Psoas muscle (tissue), 7 donors: ENCODE measurements at regions not wholly inside any gene's neighbourhood (a gene's known extent, or its start where the extent isn't known, plus 50 kb on each side); places are given as distances from the start of the nearest gene placed in this dataset.

Source experiments
- ATAC-seq, 4 donors: fragments of 200-7000 bp; cut with Tn5 transposase; one replicate each; pipeline ENCODE4 v1.9.1; 2020; ENCODE audit warnings: moderate library complexity in 3 of 4, mild to moderate bottlenecking in 2 of 4
- DNase-seq, 2 donors: peaks; one replicate each; pipeline ENCODE4 v3.0.0-alpha.2; 2020
- H3K27ac ChIP-seq: fragments of 200-600 bp; one replicate; pipeline ENCODE4 v1.8.0; 2022
- H3K27me3 ChIP-seq, 3 donors: fragments of 200-600 bp in 1 of 3; one replicate each; pipeline versions ENCODE4 v1.6.1 to v1.8.0; 2013 to 2022; ENCODE audit warnings: low read length in 2 of 3, mild to moderate bottlenecking in 2 of 3, moderate library complexity in 1 of 3; ENCODE audit not compliant: insufficient read depth in 3 of 3
- H3K36me3 ChIP-seq, 2 donors: fragments of 200-600 bp in 1 of 2; one replicate each; pipeline versions ENCODE4 v1.6.1 to v1.8.0; 2013 to 2022; ENCODE audit warnings: low read depth in 1 of 2, mild to moderate bottlenecking in 1 of 2, moderate library complexity in 1 of 2; ENCODE audit not compliant: insufficient read depth in 1 of 2
- H3K4me1 ChIP-seq: fragments of 200-600 bp; one replicate; pipeline ENCODE4 v1.8.0; 2022
- H3K4me3 ChIP-seq: fragments of 200-600 bp; one replicate; pipeline ENCODE4 v1.8.0; 2022; ENCODE audit warnings: mild to moderate bottlenecking
- H3K9me3 ChIP-seq: fragments of 200-600 bp; one replicate; pipeline ENCODE4 v1.8.0; 2022
- WGBS, 3 donors: extraction: QIAGEN DNeasy Blood & Tissue Kit; methylation state at CpG; one replicate each; pipeline versions ENCODE4 v1.1.6 to v1.1.7; 2013; 5-methylcytosine and 5-hydroxymethylcytosine counted together
- intact Hi-C, 2 donors: fragments of 100-400 bp; cut with DNase I; formaldehyde crosslinking; loops; one replicate each; pipeline versions ENCODE4 v1.11.0 to v1.14.2; 2022
- TF ChIP-seq, protein P1 (sequence below): fragments of 200-600 bp; IDR thresholded peaks from one replicate; pipeline ENCODE4 v1.8.0; 2022; ENCODE audit warnings: antibody characterized with exemption
- donor health status: healthy with polysubstance abuse.
- donor health status: DM: no; HTN: no; CAD: no; lungs with moderate emphysema.
- donor health status: Bipolar disorder and iron deficiency.
- donor health status: healthy.
- donor health status: DM: yes; HTN: yes; CAD: no.
- donor health status: DM: no; HTN: no; CAD: no.
- donor health status: DM: yes; HTN: yes; CAD: no.

DNA sequence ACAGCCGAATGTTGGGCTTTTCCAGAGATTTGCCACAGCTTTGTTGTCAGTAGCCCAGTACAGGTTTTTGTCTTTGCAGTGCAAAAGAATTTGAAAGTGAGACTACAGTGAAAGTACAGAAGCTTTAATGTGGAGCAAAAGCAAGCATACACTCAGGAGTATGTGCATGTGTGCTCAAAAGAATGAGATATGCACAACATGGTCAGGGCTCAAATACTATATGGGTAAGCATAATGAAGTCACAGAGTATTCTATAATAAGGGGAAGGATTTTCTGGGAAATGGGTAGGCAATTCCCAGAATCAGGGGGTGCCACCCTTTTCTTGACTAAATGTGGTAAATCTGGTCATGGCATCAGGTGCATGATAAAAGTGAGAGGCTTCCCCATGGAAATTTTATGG, 72.1 kb upstream of the SULT1C3 start:
- H3K27me3 ChIP-seq = no peaks in the 10 kb centered on the region
- TF ChIP-seq, protein P1, sequence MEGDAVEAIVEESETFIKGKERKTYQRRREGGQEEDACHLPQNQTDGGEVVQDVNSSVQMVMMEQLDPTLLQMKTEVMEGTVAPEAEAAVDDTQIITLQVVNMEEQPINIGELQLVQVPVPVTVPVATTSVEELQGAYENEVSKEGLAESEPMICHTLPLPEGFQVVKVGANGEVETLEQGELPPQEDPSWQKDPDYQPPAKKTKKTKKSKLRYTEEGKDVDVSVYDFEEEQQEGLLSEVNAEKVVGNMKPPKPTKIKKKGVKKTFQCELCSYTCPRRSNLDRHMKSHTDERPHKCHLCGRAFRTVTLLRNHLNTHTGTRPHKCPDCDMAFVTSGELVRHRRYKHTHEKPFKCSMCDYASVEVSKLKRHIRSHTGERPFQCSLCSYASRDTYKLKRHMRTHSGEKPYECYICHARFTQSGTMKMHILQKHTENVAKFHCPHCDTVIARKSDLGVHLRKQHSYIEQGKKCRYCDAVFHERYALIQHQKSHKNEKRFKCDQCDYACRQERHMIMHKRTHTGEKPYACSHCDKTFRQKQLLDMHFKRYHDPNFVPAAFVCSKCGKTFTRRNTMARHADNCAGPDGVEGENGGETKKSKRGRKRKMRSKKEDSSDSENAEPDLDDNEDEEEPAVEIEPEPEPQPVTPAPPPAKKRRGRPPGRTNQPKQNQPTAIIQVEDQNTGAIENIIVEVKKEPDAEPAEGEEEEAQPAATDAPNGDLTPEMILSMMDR = no peak
- 57 to 77% (median 65%) methylated on average over 1 of the region's 1 CpG for WGBS, 3 donors
- no peak overlapping the region for H3K4me3 ChIP-seq
- no peaks in the 10 kb centered on the region for H3K4me1 ChIP-seq
- DNase-seq = no peak
- H3K27ac ChIP-seq = no peak overlapping the region
- no peaks in the 10 kb centered on the region for H3K36me3 ChIP-seq
- ATAC-seq = no peak
- no peaks in the 10 kb centered on the region for H3K9me3 ChIP-seq
- intact Hi-C loops = no loop called here

DNA sequence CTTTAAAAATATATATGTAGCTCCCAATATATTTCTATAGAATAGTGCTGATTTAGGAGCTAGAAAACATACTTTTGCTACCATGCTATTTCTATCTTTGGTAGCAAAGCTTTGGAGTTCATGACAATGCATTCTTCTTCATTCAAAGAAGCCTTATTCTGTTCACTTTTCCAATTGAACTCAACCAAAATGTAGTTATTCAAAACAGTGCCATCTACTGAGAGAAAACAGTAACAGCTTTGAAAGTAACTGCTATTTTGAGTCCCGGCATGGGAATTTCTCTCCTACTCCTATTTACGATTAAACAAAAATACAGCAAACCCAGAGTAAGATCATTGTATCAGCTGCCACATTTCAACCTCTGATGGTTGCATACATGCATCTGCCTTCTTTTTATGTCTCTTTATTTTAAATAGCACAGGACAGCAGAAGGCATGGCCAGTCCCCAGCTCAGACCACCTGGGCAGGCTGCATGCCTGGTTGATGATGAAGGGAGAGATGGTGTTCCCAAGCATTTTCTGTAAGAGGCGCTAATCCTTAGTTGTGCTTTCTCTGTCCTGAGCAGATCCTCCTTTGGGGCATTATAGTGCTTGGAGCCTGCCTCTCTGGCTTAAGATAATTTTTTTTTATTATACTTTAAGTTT, 69.7 kb upstream of the SULT1C3 start:
- WGBS, 3 donors = 42 to 45% (median 43%) methylated on average over 3 of the region's 3 CpGs
- intact Hi-C loops = no loop called here

GRCh38 chr2:108171657-108172056, 68.1 kb upstream of the SULT1C3 start:
- WGBS, 3 donors = 18 to 25% (median 20%) methylated on average over 3 of the region's 3 CpGs

More for the DNA sequence above, 69.7 kb upstream of the SULT1C3 start:
- H3K9me3 ChIP-seq = no peaks in the 10 kb centered on the region
- no peak for ATAC-seq
- H3K27ac ChIP-seq = no peak overlapping the region
- DNase-seq = no peak
- no peaks in the 10 kb centered on the region for H3K36me3 ChIP-seq
- no peaks in the 10 kb centered on the region for H3K27me3 ChIP-seq
- TF ChIP-seq, protein P1 = peak; percentile 8
- H3K4me1 ChIP-seq = no peaks in the 10 kb centered on the region
- H3K4me3 ChIP-seq = no peak overlapping the region

GRCh38 chr2:108182489-108182888, 57.3 kb upstream of the SULT1C3 start:
- Histone ChIP-seq H3K4me1 (no peaks in the 10 kb centered on the region), H3K27me3 (no peaks in the 10 kb centered on the region), H3K4me3 (no peak overlapping the region), H3K9me3 (no peaks in the 10 kb centered on the region), H3K36me3 (no peaks in the 10 kb centered on the region), H3K27ac (no peak overlapping the region)
- no peak for DNase-seq
- intact Hi-C loops = no loop called here
- TF ChIP-seq, protein P1 = no peak
- ATAC-seq = no peak
- WGBS, 3 donors = 42 to 51% (median 45%) methylated on average over 7 of the region's 7 CpGs

More at GRCh38 chr2:108171657-108172056, 68.1 kb upstream of the SULT1C3 start:
- ATAC-seq (no peak), DNase-seq (no peak)
- Histone ChIP-seq H3K4me3 (no peak overlapping the region), H3K4me1 (no peaks in the 10 kb centered on the region), H3K9me3 (no peaks in the 10 kb centered on the region), H3K27ac (no peak overlapping the region), H3K27me3 (no peaks in the 10 kb centered on the region), H3K36me3 (no peaks in the 10 kb centered on the region)
- intact Hi-C loops = no loop called here
- TF ChIP-seq, protein P1 = no peak

GRCh38 chr2:108184419-108184818, 55.3 kb upstream of the SULT1C3 start:
- WGBS, 3 donors = 41 to 50% (median 47%) methylated on average over 2 of the region's 2 CpGs
- TF ChIP-seq, protein P1 = no peak
- H3K36me3 ChIP-seq = no peaks in the 10 kb centered on the region
- DNase-seq (no peak), ATAC-seq (no peak)
- no peak overlapping the region for H3K4me3 ChIP-seq
- intact Hi-C loops = no loop called here
- H3K4me1 ChIP-seq = no peaks in the 10 kb centered on the region
- H3K9me3 ChIP-seq = no peaks in the 10 kb centered on the region
- no peaks in the 10 kb centered on the region for H3K27me3 ChIP-seq
- no peak overlapping the region for H3K27ac ChIP-seq
